Keratinocyte (primary cell): ENCODE measurements at regions not wholly inside any gene's neighbourhood (a gene's known extent, or its start where the extent isn't known, plus 50 kb on each side); places are given as distances from the start of the nearest gene placed in this dataset.
"Not testable (repeated sequence)": the region's sequence is repeated elsewhere in the genome, so short reads cannot be mapped to it uniquely, and the experiment has no call there.

Experiments
- DNase-seq: peaks from one replicate; pipeline ENCODE4 v3.0.0-alpha.2; 2011; ENCODE audit warnings: low read depth, missing footprints, low spot score
- FAIRE-seq: peaks from 2 replicates; lab custom pipeline; 2011; peaks lifted over from hg19 to GRCh38; lab: Jason Lieb, UNC
- H2AFZ ChIP-seq: 2 replicates; pipeline ENCODE4 v1.6.0; 2012; ENCODE audit warnings: low read length, control low read depth, inconsistent platforms; ENCODE audit not compliant: control insufficient read depth
- H3K27ac ChIP-seq: 2 replicates; pipeline ENCODE4 v1.5.1; 2011; ENCODE audit warnings: low read length; ENCODE audit not compliant: control insufficient read depth, insufficient read depth
- H3K27me3 ChIP-seq: 3 replicates; pipeline ENCODE4 v1.6.0; 2011; ENCODE audit warnings: low read length; ENCODE audit not compliant: control insufficient read depth, insufficient read depth; ENCODE audit errors: extremely low read depth
- H3K36me3 ChIP-seq, 2 experiments: 2 replicates in 1 of 2; 3 replicates in 1 of 2; pipeline ENCODE4 v1.5.1; 2011; ENCODE audit warnings: low read length in 2 of 2, mild to moderate bottlenecking in 1 of 2; ENCODE audit not compliant: control insufficient read depth in 2 of 2, insufficient read depth in 2 of 2; ENCODE audit errors: extremely low read depth in 1 of 2
- H3K4me1 ChIP-seq: 3 replicates; pipeline ENCODE4 v1.5.1; 2011; ENCODE audit warnings: low read length; ENCODE audit not compliant: control insufficient read depth, insufficient read depth; ENCODE audit errors: extremely low read depth
- H3K4me2 ChIP-seq: 3 replicates; pipeline ENCODE4 v1.6.0; 2011; ENCODE audit warnings: low read depth, low read length; ENCODE audit not compliant: control insufficient read depth, insufficient read depth; ENCODE audit errors: extremely low read depth
- H3K4me3 ChIP-seq, 3 experiments: fragments of 200-600 bp in 1 of 3; sonication (generic) in 1 of 3; 2 replicates in 2 of 3; 3 replicates in 1 of 3; pipeline ENCODE4 v1.5.1; 2011 to 2016; ENCODE audit warnings: low read length in 3 of 3, mild to moderate bottlenecking in 3 of 3, control low read depth in 2 of 3, inconsistent platforms in 1 of 3, low read depth in 1 of 3, mixed read lengths in 1 of 3, mixed run types in 1 of 3, moderate library complexity in 1 of 3; ENCODE audit not compliant: control insufficient read depth in 2 of 3, insufficient read depth in 2 of 3; ENCODE audit errors: extremely low read depth in 1 of 3
- H3K79me2 ChIP-seq: 2 replicates; pipeline ENCODE4 v1.6.0; 2012; ENCODE audit warnings: low read length; ENCODE audit not compliant: control insufficient read depth, insufficient read depth
- H3K9ac ChIP-seq: 3 replicates; pipeline ENCODE4 v1.6.0; 2011; ENCODE audit warnings: low read length; ENCODE audit not compliant: control insufficient read depth, insufficient read depth; ENCODE audit errors: extremely low read depth
- H3K9me1 ChIP-seq: 3 replicates; pipeline ENCODE4 v1.6.0; 2011; ENCODE audit warnings: low read length; ENCODE audit not compliant: control insufficient read depth, insufficient read depth; ENCODE audit errors: extremely low read depth
- H3K9me3 ChIP-seq: 2 replicates; pipeline ENCODE4 v1.5.1; 2012; ENCODE audit warnings: low read depth, low read length; ENCODE audit not compliant: control insufficient read depth
- H4K20me1 ChIP-seq: 3 replicates; pipeline ENCODE4 v1.6.0; 2011; ENCODE audit warnings: low read length; ENCODE audit not compliant: control insufficient read depth, insufficient read depth; ENCODE audit errors: extremely low read depth
- EZH2 ChIP-seq: IDR thresholded peaks from one replicate; pipeline ENCODE4 v1.6.1; 2012; ENCODE audit warnings: inconsistent platforms, mild to moderate bottlenecking, low read length, moderate library complexity
- dilution Hi-C: fragments of 300-500 bp; cut with MboI; formaldehyde crosslinking; loops from one replicate; pipeline ENCODE4 v1.7.0; 2020; ENCODE audit warnings: low sequenced_read_pairs; ENCODE audit not compliant: extremely low pct_ligation_motif_present
- TF ChIP-seq, protein P1 (sequence below), 3 experiments: IDR thresholded peaks in 1 of 3; conservative IDR thresholded peaks in 1 of 3; optimal IDR thresholded peaks in 1 of 3; 2 replicates in 2 of 3; 3 replicates in 1 of 3; pipeline versions ENCODE3 to v1.5.1; 2011; ENCODE audit warnings: low read length in 3 of 3, mild to moderate bottlenecking in 3 of 3, moderate library complexity in 2 of 3, control low read depth in 1 of 3, inconsistent platforms in 1 of 3; ENCODE audit not compliant: insufficient read depth in 2 of 3; ENCODE audit errors: extremely low read depth in 1 of 3

DNA sequence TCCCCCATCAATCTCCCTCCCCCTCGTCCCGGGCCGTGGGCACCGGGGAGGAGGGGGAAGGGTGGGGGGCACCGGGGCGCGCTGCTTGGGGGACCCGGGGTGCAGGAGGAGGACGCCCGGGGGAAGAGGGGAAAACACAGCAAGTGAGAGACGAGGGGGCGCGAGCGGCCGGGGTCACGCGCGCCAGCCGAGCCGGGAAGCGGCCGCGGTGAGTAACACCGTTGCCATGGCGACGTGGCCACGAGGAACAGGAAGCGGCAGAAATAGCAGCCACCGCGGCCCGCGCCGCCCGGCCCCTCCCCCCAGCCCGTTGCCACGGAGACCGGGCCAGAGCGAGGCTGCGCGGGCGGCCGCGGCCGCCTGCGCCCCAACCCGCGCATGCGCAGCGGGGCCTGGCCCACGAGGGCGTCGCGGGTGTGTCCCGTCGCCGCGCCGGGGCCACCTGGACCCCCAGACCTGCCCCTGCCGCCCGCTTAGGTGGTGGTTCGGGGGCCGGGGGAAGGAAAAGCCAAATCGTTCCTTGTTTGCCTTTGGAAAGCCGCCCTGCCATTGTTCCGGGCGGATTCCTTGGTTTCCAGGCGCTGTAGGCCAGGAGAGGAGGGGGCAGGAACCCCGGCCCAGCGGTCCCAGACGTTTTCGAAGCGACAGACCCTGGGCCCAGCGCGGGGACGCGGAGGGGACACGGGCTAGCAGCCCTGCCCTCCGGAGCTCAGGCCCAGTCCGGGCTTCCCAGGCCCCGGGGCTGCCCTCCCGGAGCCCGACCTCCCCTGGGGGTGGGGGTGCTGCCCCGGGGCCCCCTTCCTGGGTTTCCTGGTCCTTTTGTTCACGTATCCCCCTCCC lies 207.1 kb downstream of the C9orf50 start:
- peak overlapping the region; percentile 94 for H3K4me2 ChIP-seq
- TF ChIP-seq, protein P1, sequence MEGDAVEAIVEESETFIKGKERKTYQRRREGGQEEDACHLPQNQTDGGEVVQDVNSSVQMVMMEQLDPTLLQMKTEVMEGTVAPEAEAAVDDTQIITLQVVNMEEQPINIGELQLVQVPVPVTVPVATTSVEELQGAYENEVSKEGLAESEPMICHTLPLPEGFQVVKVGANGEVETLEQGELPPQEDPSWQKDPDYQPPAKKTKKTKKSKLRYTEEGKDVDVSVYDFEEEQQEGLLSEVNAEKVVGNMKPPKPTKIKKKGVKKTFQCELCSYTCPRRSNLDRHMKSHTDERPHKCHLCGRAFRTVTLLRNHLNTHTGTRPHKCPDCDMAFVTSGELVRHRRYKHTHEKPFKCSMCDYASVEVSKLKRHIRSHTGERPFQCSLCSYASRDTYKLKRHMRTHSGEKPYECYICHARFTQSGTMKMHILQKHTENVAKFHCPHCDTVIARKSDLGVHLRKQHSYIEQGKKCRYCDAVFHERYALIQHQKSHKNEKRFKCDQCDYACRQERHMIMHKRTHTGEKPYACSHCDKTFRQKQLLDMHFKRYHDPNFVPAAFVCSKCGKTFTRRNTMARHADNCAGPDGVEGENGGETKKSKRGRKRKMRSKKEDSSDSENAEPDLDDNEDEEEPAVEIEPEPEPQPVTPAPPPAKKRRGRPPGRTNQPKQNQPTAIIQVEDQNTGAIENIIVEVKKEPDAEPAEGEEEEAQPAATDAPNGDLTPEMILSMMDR (optimal IDR thresholded peaks at IDR 0.05 in 1 of 3, IDR thresholded peaks at IDR 0.05 in 1 of 3, conservative IDR thresholded peaks at IDR 0.05 in 1 of 3; ENCODE audit: extremely low read depth in 1 of 3, insufficient read depth in 2 of 3, low read length in 3 of 3): no peak
- no peak for TF ChIP-seq EZH2
- FAIRE-seq (no peak), DNase-seq (peak; percentile 55)
- H4K20me1 ChIP-seq: no peaks in the 10 kb centered on the region
- peaks cover 3% of the 10 kb centered on the region for H3K9me3 ChIP-seq
- dilution Hi-C loops: no loop called here
- H3K4me3 ChIP-seq: peak overlapping the region; percentile 50 to 82 (median 67)
- peak overlapping the region; percentile 98 for H3K9ac ChIP-seq
- peak overlapping the region; percentile 70 for H2AFZ ChIP-seq
- H3K27ac ChIP-seq: peak overlapping the region; percentile 96
- no peaks in the 10 kb centered on the region for H3K27me3 ChIP-seq
- no peaks in the 10 kb centered on the region for H3K36me3 ChIP-seq
- H3K79me2 ChIP-seq: no peaks in the 10 kb centered on the region
- H3K9me1 ChIP-seq: no peaks in the 10 kb centered on the region
- peaks cover 19% of the 10 kb centered on the region for H3K4me1 ChIP-seq

DNA sequence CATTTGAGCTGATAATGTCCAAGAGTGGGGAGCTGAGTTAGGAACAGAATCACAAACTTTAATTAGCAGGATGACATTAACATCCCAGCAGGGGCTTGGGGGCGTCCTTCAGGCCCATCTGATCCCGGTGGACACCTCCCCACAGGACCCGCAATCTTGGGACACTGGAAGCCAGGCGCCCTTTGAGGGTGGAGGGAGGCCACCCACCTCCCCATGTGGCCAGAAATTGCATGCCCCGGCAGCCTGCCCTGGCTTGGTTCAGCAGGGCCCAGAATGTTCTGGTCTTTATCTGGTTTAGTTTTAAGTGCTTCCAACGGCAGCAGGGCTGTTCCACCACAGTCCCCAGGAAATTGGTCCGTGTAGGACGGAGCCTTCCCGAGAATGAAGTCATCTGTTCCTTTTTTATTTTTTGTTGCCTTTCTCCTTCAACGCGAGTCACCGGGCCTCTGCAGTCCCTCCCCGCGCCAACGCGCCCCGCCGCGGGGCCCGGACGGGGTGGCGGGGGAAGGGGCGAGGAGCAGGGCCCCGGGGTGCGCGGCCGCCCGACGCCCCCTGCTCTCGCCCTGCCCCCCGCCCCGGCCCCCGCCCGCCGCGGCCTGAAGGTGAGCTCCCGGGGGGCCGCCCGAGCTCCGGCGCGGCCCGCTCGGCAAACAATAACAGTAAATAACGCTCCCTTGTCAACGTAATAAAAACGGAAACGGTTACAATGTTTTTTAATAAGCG lies 207.9 kb downstream of the C9orf50 start:
- peak overlapping the region; percentile 98 for H3K9ac ChIP-seq
- peak overlapping the region; percentile 96 for H3K27ac ChIP-seq
- H4K20me1 ChIP-seq: no peaks in the 10 kb centered on the region
- H2AFZ ChIP-seq: peak overlapping the region; percentile 78
- peak overlapping the region; percentile 94 for H3K4me2 ChIP-seq
- H3K79me2 ChIP-seq: no peaks in the 10 kb centered on the region
- peaks cover 3% of the 10 kb centered on the region for H3K9me3 ChIP-seq
- dilution Hi-C loops: no loop called here
- H3K4me1 ChIP-seq: peaks cover 24% of the 10 kb centered on the region
- no peaks in the 10 kb centered on the region for H3K36me3 ChIP-seq
- H3K4me3 ChIP-seq: peak overlapping the region; percentile 42 to 67 (median 54)
- FAIRE-seq (no peak), DNase-seq (no peak)
- no peaks in the 10 kb centered on the region for H3K27me3 ChIP-seq
- H3K9me1 ChIP-seq: no peaks in the 10 kb centered on the region
- TF ChIP-seq, protein P1 (optimal IDR thresholded peaks at IDR 0.05 in 1 of 3, IDR thresholded peaks at IDR 0.05 in 1 of 3, conservative IDR thresholded peaks at IDR 0.05 in 1 of 3; ENCODE audit: extremely low read depth in 1 of 3, insufficient read depth in 2 of 3, low read length in 3 of 3): no peak
- TF ChIP-seq EZH2: no peak

DNA sequence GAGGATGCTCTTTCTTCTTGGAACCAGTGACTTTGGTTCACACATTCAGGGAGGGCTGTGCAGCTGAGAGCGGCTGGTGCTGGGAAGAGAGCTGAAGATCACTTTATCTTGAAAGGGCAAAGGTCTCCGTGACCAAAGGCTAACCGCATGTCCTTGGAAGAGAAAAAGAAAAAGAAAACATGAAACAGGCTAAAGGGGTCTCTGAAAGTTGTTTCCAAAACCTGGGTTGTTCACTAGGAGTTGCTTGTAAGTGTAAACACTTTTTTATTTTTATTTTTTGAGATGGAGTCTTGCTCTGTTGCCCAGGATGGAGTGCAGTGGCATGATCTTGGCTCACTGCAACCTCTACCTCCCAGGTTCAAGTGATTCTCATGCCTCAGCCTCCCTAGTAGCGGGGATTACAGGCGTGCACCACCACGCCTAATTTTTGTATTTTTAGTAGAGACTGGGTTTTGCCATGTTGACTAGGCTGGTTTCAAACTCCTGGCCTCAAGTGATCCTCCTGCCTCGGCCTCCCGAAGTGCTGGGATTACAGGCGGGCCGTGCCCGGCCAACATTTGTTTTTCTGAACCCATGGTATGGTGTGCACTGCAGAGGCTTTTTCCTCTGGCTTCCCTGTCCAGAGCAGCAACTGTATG lies 208.6 kb downstream of the C9orf50 start:
- H3K27ac ChIP-seq: peak overlapping the region; percentile 96
- H3K36me3 ChIP-seq, H3K9me1 ChIP-seq, DNase-seq, H3K4me3 ChIP-seq, H3K9me3 ChIP-seq, dilution Hi-C loops, FAIRE-seq, H3K27me3 ChIP-seq, H4K20me1 ChIP-seq, H3K79me2 ChIP-seq: not testable (repeated sequence)
- peaks cover 24% of the 10 kb centered on the region for H3K4me1 ChIP-seq
- H3K9ac ChIP-seq: peak overlapping the region; percentile 98
- peak overlapping the region; percentile 94 for H3K4me2 ChIP-seq
- peak overlapping the region; percentile 78 for H2AFZ ChIP-seq
